ENCODE measurements at regions not wholly inside any gene's neighbourhood (a gene's known extent, or its start where the extent isn't known, plus 50 kb on each side); places are given as distances from the start of the nearest gene placed in this dataset.

- TF ChIP-seq CTCF (IDR thresholded peaks at IDR 0.05): no peak
- no peak for TF ChIP-seq EZH2 (IDR thresholded peaks at IDR 0.05)
- no peak for TF ChIP-seq EZH2phosphoT487 (IDR thresholded peaks at IDR 0.05)
Observed at GRCh38 chr5:74372051-74372450, 268.5 kb downstream of the ENC1 start.
